ENCODE measurements at regions not wholly inside any gene's neighbourhood (a gene's known extent, or its start where the extent isn't known, plus 50 kb on each side); places are given as distances from the start of the nearest gene placed in this dataset.

GRCh38 chr6:22928775-22929174, 359.4 kb downstream of the HDGFL1 start:
- TF ChIP-seq POLR2AphosphoS5 (IDR thresholded peaks at IDR 0.05; ENCODE audit: borderline replicate concordance, low read depth, low read length) (no peak), EZH2 (IDR thresholded peaks at IDR 0.05) (no peak), FOXP2 (optimal IDR thresholded peaks at IDR 0.05; ENCODE audit: control extremely low read depth, extremely low read length, insufficient read depth) (no peak)
